GM19395 (cell line): ENCODE measurements at regions not wholly inside any gene's neighbourhood (a gene's known extent, or its start where the extent isn't known, plus 50 kb on each side); places are given as distances from the start of the nearest gene placed in this dataset.

Experiments
- ATAC-seq: cut with Tn5 transposase; IDR thresholded peaks from one replicate; pipeline ENCODE4 v1.9.1; 2021; ENCODE audit warnings: mild to moderate bottlenecking, moderate library complexity; ENCODE audit not compliant: unreplicated experiment

- ATAC-seq = no peak
Observed at GRCh38 chr11:106212081-106212480, 134.6 kb downstream of the AASDHPPT start.

GRCh38 chr11:106216281-106216680 is 138.8 kb downstream of the AASDHPPT start:
- no peak for ATAC-seq

GRCh38 chr11:106217456-106217855 is 140.0 kb downstream of the AASDHPPT start:
- no peak for ATAC-seq

- ATAC-seq = no peak
Observed at GRCh38 chr11:106218106-106218505, 140.6 kb downstream of the AASDHPPT start.

- no peak for ATAC-seq
Observed at GRCh38 chr11:106222626-106223025, 145.2 kb downstream of the AASDHPPT start.

GRCh38 chr11:106224172-106224571 is 146.7 kb downstream of the AASDHPPT start:
- ATAC-seq = no peak

GRCh38 chr11:106228996-106229395 is 151.5 kb downstream of the AASDHPPT start:
- ATAC-seq = no peak

- no peak for ATAC-seq
Observed at GRCh38 chr11:106231591-106231990, 154.1 kb downstream of the AASDHPPT start.

- peak; percentile 50 for ATAC-seq
Observed at GRCh38 chr11:106233191-106233590, 155.7 kb downstream of the AASDHPPT start.

GRCh38 chr11:106234794-106235193 is 157.3 kb downstream of the AASDHPPT start:
- ATAC-seq = no peak

GRCh38 chr11:106236295-106236694 is 158.8 kb downstream of the AASDHPPT start:
- no peak for ATAC-seq

GRCh38 chr11:106238704-106239360 is 161.4 kb downstream of the AASDHPPT start:
- ATAC-seq = no peak

GRCh38 chr11:106241601-106242257 is 164.3 kb downstream of the AASDHPPT start:
- no peak for ATAC-seq

GRCh38 chr11:106242718-106243415 is 165.4 kb downstream of the AASDHPPT start:
- ATAC-seq = no peak

- no peak for ATAC-seq
Observed at GRCh38 chr11:106246495-106246894, 169.0 kb downstream of the AASDHPPT start.

GRCh38 chr11:106249617-106250239 is 172.3 kb downstream of the AASDHPPT start:
- no peak for ATAC-seq

- ATAC-seq = no peak
Observed at GRCh38 chr11:106262852-106263251, 185.4 kb downstream of the AASDHPPT start.

GRCh38 chr11:106263527-106263926 is 186.1 kb downstream of the AASDHPPT start:
- no peak for ATAC-seq

- no peak for ATAC-seq
Observed at GRCh38 chr11:106271086-106271485, 193.6 kb downstream of the AASDHPPT start.

- ATAC-seq = no peak
Observed at GRCh38 chr11:106271686-106272085, 194.2 kb downstream of the AASDHPPT start.

GRCh38 chr11:106275151-106275550 is 197.7 kb downstream of the AASDHPPT start:
- ATAC-seq = no peak

- ATAC-seq = no peak
Observed at GRCh38 chr11:106276126-106276525, 198.7 kb downstream of the AASDHPPT start.
